ENCODE measurements at regions not wholly inside any gene's neighbourhood (a gene's known extent, or its start where the extent isn't known, plus 50 kb on each side); places are given as distances from the start of the nearest gene placed in this dataset. TPM values are rescaled to one million over a fixed set of nuclear protein-coding genes. Genes with fewer than 3 reads are reported as not detected.

GRCh38 chr1:101080859-101081258 lies 55.3 kb upstream of the DPH5 start:
- Histone ChIP-seq H3K4me1 (ENCODE audit: control insufficient read depth, insufficient read depth, low read length) (peaks cover 3% of the 10 kb centered on the region), H3K36me3 (ENCODE audit: control insufficient read depth, insufficient read depth, low read length) (no peaks in the 10 kb centered on the region), H3K27ac (ENCODE audit: low read depth, low read length) (peak overlapping the region; percentile 25), H3K9me3 (ENCODE audit: control insufficient read depth, insufficient read depth, low read length) (no peaks in the 10 kb centered on the region), H3K4me3 (ENCODE audit: low read depth, low read length) (no peak overlapping the region), H3K27me3 (ENCODE audit: control insufficient read depth, insufficient read depth, low read length) (no peaks in the 10 kb centered on the region)
- peak in 1 of 6 donors; percentile 48 for DNase-seq (ENCODE audit: low read depth in 4 of 6, low spot score in 6 of 6)
- WGBS (ENCODE audit: insufficient coverage), result 67% methylated on average over 2 of the region's 3 CpGs

- no peaks in the 10 kb centered on the region for H3K27me3 ChIP-seq (ENCODE audit: control insufficient read depth, insufficient read depth, low read length)
- no peaks in the 10 kb centered on the region for H3K36me3 ChIP-seq (ENCODE audit: control insufficient read depth, insufficient read depth, low read length)
- DNase-seq (ENCODE audit: low read depth in 4 of 6, low spot score in 6 of 6), result no peak
- WGBS (ENCODE audit: insufficient coverage), result no CpG with 5 or more reads among the region's 4 CpGs
- no peak overlapping the region for H3K27ac ChIP-seq (ENCODE audit: low read depth, low read length)
- H3K4me1 ChIP-seq (ENCODE audit: control insufficient read depth, insufficient read depth, low read length), result peaks cover 3% of the 10 kb centered on the region
- H3K9me3 ChIP-seq (ENCODE audit: control insufficient read depth, insufficient read depth, low read length), result no peaks in the 10 kb centered on the region
- H3K4me3 ChIP-seq (ENCODE audit: low read depth, low read length), result no peak overlapping the region
These were observed 53.8 kb upstream of the DPH5 start for GRCh38 chr1:101079341-101079740.

GRCh38 chr1:101077849-101078248 lies 52.3 kb upstream of the DPH5 start:
- Histone ChIP-seq H3K4me3 (ENCODE audit: low read depth, low read length) (no peak overlapping the region), H3K27ac (ENCODE audit: low read depth, low read length) (no peak overlapping the region), H3K27me3 (ENCODE audit: control insufficient read depth, insufficient read depth, low read length) (no peaks in the 10 kb centered on the region), H3K9me3 (ENCODE audit: control insufficient read depth, insufficient read depth, low read length) (no peaks in the 10 kb centered on the region), H3K36me3 (ENCODE audit: control insufficient read depth, insufficient read depth, low read length) (no peaks in the 10 kb centered on the region), H3K4me1 (ENCODE audit: control insufficient read depth, insufficient read depth, low read length) (peaks cover 3% of the 10 kb centered on the region)
- no peak for DNase-seq (ENCODE audit: low read depth in 4 of 6, low spot score in 6 of 6)
- WGBS (ENCODE audit: insufficient coverage), result 97% methylated on average over 3 of the region's 4 CpGs

GRCh38 chr1:101075926-101076325 lies 50.3 kb upstream of the DPH5 start:
- Histone ChIP-seq H3K4me1 (ENCODE audit: control insufficient read depth, insufficient read depth, low read length) (peaks cover 3% of the 10 kb centered on the region), H3K4me3 (ENCODE audit: low read depth, low read length) (no peak overlapping the region)
- WGBS (ENCODE audit: insufficient coverage), result no CpG with 5 or more reads among the region's 2 CpGs

More at GRCh38 chr1:101075926-101076325, 50.3 kb upstream of the DPH5 start:
- Histone ChIP-seq H3K9me3 (ENCODE audit: control insufficient read depth, insufficient read depth, low read length) (no peaks in the 10 kb centered on the region), H3K36me3 (ENCODE audit: control insufficient read depth, insufficient read depth, low read length) (no peaks in the 10 kb centered on the region), H3K27me3 (ENCODE audit: control insufficient read depth, insufficient read depth, low read length) (no peaks in the 10 kb centered on the region), H3K27ac (ENCODE audit: low read depth, low read length) (no peak overlapping the region)
- DNase-seq (ENCODE audit: low read depth in 4 of 6, low spot score in 6 of 6), result no peak

Small RNA genes in the stretch of these regions (small RNA-seq; reads per million reads assigned to genes)
- gene RF00424 (ENCODE audit: low replicate concordance), result not detected

Measured in spinal cord (tissue), 10 donors.